ENCODE measurements at regions not wholly inside any gene's neighbourhood (a gene's known extent, or its start where the extent isn't known, plus 50 kb on each side); places are given as distances from the start of the nearest gene placed in this dataset.

GRCh38 chr16:49078104-49078503 is 203.5 kb downstream of the CBLN1 start:
- no peak for DNase-seq (ENCODE audit: low read depth)

DNA sequence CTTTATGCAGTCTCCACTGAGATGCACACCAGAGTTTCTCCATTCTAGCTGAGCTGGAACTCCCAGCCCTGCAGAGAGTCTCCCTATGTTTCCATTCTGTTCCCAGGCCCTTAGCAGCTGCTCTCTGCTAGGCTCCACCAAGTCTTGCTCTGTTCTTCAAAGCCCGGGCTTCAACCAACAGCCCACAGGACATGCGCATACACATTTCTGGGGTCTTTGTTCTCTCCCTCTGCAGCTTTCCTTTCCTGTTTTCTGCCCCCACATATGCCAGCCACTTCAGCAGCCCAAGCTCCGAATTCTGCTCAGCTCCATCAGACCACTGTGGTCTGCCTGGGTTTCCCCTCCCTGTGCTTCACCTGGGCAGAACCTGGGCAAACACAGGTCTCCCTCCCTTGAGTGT is 205.9 kb downstream of the CBLN1 start:
- DNase-seq (ENCODE audit: low read depth): no peak

GRCh38 chr16:49068224-49068623 is 213.4 kb downstream of the CBLN1 start:
- no peak for DNase-seq (ENCODE audit: low read depth)

GRCh38 chr16:49067776-49068175 is 213.9 kb downstream of the CBLN1 start:
- DNase-seq (ENCODE audit: low read depth): no peak

GRCh38 chr16:49061137-49061714 is 220.4 kb downstream of the CBLN1 start:
- DNase-seq (ENCODE audit: low read depth): no peak

- DNase-seq (ENCODE audit: low read depth): no peak
Measured at GRCh38 chr16:49060728-49061127, 220.9 kb downstream of the CBLN1 start.

GRCh38 chr16:49058382-49058781 is 223.3 kb downstream of the CBLN1 start:
- DNase-seq (ENCODE audit: low read depth): no peak

DNA sequence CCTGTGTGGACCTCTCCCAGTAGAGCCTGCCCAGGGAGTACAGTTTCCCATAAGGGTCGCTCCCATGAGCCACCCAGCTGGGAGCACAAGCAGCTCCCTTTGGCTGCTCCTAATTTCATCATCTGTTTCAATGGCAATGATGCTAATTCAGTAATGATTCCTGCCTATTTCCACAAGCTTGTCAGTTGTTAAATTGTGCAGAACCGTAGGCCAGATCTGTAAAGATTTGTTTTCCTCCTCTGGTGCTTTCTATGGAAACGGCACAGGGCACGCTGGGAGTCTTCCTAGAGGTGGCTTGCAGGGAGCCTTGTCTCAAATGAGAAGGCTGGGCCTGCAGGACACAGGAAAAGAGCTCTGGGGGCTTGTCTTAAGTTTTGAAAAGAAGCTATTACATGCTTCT is 223.7 kb downstream of the CBLN1 start:
- no peak for DNase-seq (ENCODE audit: low read depth)

DNA sequence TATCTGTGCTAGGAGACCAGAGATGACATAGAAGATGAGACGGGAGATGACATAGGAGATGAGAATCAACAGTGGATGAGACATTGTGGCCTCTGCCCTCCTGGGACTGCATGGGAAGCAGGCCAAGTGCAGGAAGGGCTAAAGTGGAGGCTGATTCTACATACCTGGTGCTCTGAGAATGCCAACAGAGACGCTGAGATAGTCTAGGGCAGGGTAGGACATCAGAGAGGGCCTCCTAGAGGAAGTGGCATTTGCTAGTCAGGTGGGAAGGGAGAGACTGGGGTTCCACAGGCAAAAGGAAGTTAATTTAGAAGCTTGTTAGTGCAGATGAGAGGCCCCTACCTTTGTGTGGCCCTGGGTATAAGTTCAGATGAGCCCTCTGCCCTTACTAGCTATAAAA is 224.2 kb downstream of the CBLN1 start:
- DNase-seq (ENCODE audit: low read depth): no peak

DNA sequence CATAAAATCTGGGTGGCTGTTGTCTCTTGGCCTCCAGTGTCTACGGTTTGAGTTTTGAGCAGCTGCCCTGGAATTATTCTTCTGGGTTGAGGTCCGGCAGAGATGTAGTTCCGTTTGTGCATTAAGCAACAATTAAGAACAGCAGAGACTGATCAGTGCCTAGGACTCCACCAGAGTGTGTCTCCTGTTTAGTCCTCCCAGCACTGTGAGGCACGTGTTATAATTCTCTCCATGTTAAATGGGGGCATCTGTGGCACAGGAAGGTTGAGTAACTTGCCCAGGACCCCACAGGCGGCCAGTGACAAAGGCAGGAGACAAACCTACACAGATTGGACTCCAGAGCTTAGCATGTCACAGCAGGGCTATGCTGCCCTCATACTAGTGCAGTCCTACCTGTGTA is 225.1 kb downstream of the CBLN1 start:
- DNase-seq (ENCODE audit: low read depth): no peak

GRCh38 chr16:49055824-49056545 is 225.7 kb downstream of the CBLN1 start:
- no peak for DNase-seq (ENCODE audit: low read depth)

DNA sequence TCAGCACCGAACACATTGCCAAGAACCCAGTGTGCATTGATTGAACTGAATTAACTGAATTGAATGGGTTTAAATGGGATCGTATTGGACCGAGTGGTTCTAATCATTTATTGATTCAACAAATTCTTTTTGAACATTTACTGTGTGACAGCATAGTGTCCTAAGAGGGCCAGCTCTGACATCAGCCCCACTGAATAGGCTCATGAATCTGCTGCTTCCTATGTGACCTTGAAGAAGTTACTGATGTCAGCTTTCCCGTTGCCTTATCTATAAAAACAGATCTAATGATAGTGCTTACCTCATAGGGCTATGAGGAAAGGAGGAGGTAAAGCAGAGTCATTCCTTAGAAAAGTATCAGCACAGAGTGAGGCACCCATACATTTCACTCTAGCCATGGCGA is 226.3 kb downstream of the CBLN1 start:
- DNase-seq (ENCODE audit: low read depth): no peak

GRCh38 chr16:49054606-49055005 is 227.0 kb downstream of the CBLN1 start:
- no peak for DNase-seq (ENCODE audit: low read depth)

GRCh38 chr16:49052846-49053245 is 228.8 kb downstream of the CBLN1 start:
- no peak for DNase-seq (ENCODE audit: low read depth)

DNA sequence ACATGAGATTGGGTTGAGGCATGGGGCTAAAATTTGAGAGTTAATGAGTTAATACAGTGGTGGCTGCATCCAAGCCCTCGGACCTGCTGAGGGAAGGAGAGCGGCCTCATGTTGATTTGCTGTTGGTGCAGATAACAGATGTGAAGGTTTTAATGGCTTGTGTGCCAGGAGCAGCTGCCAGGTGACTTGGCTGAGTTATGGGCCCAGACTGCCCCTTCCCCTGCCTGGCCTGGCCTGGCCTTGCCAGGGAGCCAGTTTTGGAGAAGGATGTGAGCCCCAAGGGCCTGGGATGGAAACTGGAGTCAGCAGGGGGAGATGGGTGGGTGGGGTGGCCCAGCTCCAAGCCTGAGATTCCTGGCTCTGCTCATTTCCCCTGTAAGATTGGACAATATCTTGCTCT is 230.1 kb downstream of the CBLN1 start:
- no peak for DNase-seq (ENCODE audit: low read depth)

DNA sequence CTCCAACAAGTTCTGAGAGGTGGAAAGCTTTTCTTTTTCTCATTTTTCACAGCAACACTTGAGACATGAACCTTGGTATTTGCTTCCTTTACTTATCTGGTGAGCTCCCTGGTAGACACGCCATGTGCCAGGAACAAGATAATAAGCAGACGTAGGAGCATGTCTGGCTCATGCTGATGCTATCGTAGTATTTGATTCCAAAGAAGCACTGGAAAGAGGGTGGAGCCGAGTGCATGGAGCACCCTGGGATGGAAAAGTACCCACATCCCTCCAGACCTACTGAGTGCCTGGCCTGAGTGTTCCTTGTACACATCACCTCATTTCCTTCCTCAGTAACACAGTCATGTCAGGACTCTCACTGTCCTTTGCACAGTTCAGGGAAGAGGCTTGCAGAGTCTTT is 231.0 kb downstream of the CBLN1 start:
- DNase-seq (ENCODE audit: low read depth): no peak

GRCh38 chr16:49049644-49050043 is 232.0 kb downstream of the CBLN1 start:
- DNase-seq (ENCODE audit: low read depth): no peak

- DNase-seq (ENCODE audit: low read depth): no peak
Measured at GRCh38 chr16:49049191-49049590, 232.4 kb downstream of the CBLN1 start.

DNA sequence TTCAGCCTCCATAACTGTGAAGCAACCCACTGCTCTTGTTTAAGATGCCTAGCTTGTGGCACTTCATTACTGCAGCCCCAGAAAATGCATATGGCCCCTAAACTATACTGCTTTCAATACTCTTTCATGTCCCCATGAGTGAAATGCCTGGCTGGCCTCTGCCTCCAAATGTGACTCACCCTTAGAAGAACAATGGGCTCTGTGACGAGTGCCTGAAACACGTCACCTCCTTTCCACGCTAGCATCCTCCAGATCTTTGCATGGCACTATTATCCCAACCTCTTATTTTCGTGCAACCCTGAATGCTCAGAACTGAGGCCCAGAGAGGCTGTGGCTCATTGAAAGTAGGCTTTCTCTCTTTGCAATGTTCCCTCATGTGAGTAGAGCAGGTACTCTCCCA is 233.1 kb downstream of the CBLN1 start:
- DNase-seq (ENCODE audit: low read depth): peak; percentile 1

GRCh38 chr16:49036126-49036525 is 245.5 kb downstream of the CBLN1 start:
- DNase-seq (ENCODE audit: low read depth): no peak

DNA sequence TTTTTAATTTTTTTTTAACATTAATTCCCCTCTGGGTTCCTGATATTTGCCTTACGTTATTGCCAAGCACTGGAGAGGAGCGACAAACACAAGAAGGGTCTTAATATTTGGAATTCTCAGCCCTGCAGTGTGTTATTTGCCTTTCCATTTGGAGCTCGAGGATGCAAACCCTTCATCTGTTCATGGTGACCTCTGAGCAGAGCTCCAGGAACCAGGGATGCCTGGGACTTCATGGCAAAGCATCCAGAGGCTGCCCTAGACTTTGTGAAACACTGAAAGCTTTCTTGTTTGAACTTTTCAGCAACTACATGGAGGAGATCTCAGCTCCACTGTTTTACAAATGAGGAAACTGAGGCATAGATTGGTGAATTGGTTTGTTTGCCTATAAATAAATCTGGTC is 254.2 kb downstream of the CBLN1 start:
- no peak for DNase-seq (ENCODE audit: low read depth)

- DNase-seq (ENCODE audit: low read depth): no peak
Measured at GRCh38 chr16:49026566-49027181, 255.0 kb downstream of the CBLN1 start.

- DNase-seq (ENCODE audit: low read depth): no peak
Measured at GRCh38 chr16:49024896-49025295, 256.7 kb downstream of the CBLN1 start.

DNA sequence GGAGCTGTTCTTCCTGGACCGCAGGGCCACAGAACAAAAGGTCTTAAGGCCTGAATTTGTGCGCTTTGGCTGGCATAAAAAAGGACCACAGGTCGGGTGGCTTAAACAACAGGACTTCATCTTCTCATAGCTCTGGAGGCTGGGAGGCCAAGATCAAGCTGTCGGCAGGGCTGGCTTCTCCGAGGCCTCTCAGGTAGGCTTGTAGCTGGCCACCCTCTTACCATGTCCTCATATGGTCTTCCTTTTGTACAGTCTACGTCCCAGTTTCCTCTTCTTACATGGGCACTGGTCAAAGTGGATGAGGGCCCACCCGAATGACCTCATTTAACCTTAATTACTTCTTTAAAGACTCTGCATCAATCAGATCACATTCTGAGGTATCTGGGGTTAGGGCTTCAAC is 257.6 kb downstream of the CBLN1 start:
- DNase-seq (ENCODE audit: low read depth): no peak
